ENCODE measurements at regions not wholly inside any gene's neighbourhood (a gene's known extent, or its start where the extent isn't known, plus 50 kb on each side); places are given as distances from the start of the nearest gene placed in this dataset.

DNA sequence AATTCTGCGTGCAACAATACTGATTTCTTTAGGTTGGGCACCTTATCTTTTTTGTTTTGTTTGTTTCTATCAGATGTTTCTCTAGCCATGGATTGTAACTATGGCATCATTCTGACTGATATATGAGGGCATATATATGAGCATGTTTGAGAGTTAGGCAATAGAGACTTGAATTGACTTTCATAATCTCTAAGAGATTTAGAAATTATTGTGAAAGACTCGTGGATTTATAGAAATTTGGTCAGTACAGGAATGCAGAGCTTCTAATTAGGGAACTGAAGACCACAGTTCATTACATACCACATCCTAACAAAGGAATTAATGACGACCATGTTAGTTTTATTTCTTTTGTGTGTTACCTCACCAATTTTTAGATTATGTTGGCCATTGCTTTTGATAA is 546.0 kb upstream of the GRAMD2B start:
- TF ChIP-seq, protein P1, sequence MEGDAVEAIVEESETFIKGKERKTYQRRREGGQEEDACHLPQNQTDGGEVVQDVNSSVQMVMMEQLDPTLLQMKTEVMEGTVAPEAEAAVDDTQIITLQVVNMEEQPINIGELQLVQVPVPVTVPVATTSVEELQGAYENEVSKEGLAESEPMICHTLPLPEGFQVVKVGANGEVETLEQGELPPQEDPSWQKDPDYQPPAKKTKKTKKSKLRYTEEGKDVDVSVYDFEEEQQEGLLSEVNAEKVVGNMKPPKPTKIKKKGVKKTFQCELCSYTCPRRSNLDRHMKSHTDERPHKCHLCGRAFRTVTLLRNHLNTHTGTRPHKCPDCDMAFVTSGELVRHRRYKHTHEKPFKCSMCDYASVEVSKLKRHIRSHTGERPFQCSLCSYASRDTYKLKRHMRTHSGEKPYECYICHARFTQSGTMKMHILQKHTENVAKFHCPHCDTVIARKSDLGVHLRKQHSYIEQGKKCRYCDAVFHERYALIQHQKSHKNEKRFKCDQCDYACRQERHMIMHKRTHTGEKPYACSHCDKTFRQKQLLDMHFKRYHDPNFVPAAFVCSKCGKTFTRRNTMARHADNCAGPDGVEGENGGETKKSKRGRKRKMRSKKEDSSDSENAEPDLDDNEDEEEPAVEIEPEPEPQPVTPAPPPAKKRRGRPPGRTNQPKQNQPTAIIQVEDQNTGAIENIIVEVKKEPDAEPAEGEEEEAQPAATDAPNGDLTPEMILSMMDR (IDR thresholded peaks at IDR 0.05) = no peak
- no peak for TF ChIP-seq POLR2A (IDR thresholded peaks at IDR 0.05)

All from lower leg skin (tissue), 3 donors.